Psoas muscle (tissue), 7 donors: ENCODE measurements at regions not wholly inside any gene's neighbourhood (a gene's known extent, or its start where the extent isn't known, plus 50 kb on each side); places are given as distances from the start of the nearest gene placed in this dataset.

ENCODE experiments used
- ATAC-seq, 4 donors: fragments of 200-7000 bp; cut with Tn5 transposase; one replicate each; pipeline ENCODE4 v1.9.1; 2020; ENCODE audit warnings: moderate library complexity in 3 of 4, mild to moderate bottlenecking in 2 of 4
- DNase-seq, 2 donors: peaks; one replicate each; pipeline ENCODE4 v3.0.0-alpha.2; 2020
- H3K27ac ChIP-seq: fragments of 200-600 bp; one replicate; pipeline ENCODE4 v1.8.0; 2022
- H3K27me3 ChIP-seq, 3 donors: fragments of 200-600 bp in 1 of 3; one replicate each; pipeline versions ENCODE4 v1.6.1 to v1.8.0; 2013 to 2022; ENCODE audit warnings: low read length in 2 of 3, mild to moderate bottlenecking in 2 of 3, moderate library complexity in 1 of 3; ENCODE audit not compliant: insufficient read depth in 3 of 3
- H3K36me3 ChIP-seq, 2 donors: fragments of 200-600 bp in 1 of 2; one replicate each; pipeline versions ENCODE4 v1.6.1 to v1.8.0; 2013 to 2022; ENCODE audit warnings: low read depth in 1 of 2, mild to moderate bottlenecking in 1 of 2, moderate library complexity in 1 of 2; ENCODE audit not compliant: insufficient read depth in 1 of 2
- H3K4me1 ChIP-seq: fragments of 200-600 bp; one replicate; pipeline ENCODE4 v1.8.0; 2022
- H3K4me3 ChIP-seq: fragments of 200-600 bp; one replicate; pipeline ENCODE4 v1.8.0; 2022; ENCODE audit warnings: mild to moderate bottlenecking
- H3K9me3 ChIP-seq: fragments of 200-600 bp; one replicate; pipeline ENCODE4 v1.8.0; 2022
- WGBS, 3 donors: extraction: QIAGEN DNeasy Blood & Tissue Kit; methylation state at CpG; one replicate each; pipeline versions ENCODE4 v1.1.6 to v1.1.7; 2013; 5-methylcytosine and 5-hydroxymethylcytosine counted together
- intact Hi-C, 2 donors: fragments of 100-400 bp; cut with DNase I; formaldehyde crosslinking; loops; one replicate each; pipeline versions ENCODE4 v1.11.0 to v1.14.2; 2022
- TF ChIP-seq, protein P1 (sequence below): fragments of 200-600 bp; IDR thresholded peaks from one replicate; pipeline ENCODE4 v1.8.0; 2022; ENCODE audit warnings: antibody characterized with exemption
- donor health status: healthy with polysubstance abuse.
- donor health status: DM: no; HTN: no; CAD: no; lungs with moderate emphysema.
- donor health status: Bipolar disorder and iron deficiency.
- donor health status: healthy.
- donor health status: DM: yes; HTN: yes; CAD: no.
- donor health status: DM: no; HTN: no; CAD: no.
- donor health status: DM: yes; HTN: yes; CAD: no.

DNA sequence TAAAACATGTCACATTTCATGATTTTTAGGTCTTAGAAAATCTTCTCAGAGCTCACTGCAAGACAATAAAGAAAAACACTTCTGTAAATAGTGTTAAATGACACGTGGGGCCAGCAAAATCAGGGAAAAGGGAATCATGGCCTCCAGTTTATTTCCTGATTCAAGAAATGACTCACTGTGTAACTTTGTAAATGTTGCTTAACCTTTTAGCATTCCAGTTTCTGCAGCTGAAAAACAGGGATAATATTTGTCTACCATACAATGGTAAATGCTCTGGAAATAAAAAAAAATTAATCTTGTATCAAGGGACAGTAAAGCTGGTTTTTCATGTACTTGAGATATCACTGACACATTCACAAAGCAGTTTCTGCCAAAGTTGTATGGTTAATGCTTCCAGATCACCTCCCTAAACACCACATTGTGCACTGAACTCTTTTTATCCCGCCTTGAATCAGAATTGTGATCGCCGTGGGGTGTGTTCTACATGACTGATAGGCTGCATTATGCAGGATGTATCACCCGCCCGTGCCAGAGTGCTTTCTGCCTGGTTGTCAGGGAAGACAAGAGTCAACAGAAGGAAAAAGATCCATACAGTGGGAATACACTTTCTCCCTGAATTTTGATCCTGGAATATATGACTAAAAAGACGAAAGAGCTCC lies 238.8 kb downstream of the IKZF2 start:
- Histone ChIP-seq H3K4me1 (no peaks in the 10 kb centered on the region), H3K27me3 (no peaks in the 10 kb centered on the region), H3K4me3 (no peak overlapping the region), H3K36me3 (no peaks in the 10 kb centered on the region), H3K9me3 (no peaks in the 10 kb centered on the region), H3K27ac (no peak overlapping the region)
- intact Hi-C loops, result no loop called here
- DNase-seq (no peak), ATAC-seq (no peak)
- WGBS, 3 donors, result 77 to 82% (median 78%) methylated on average over 7 of the region's 7 CpGs
- TF ChIP-seq, protein P1, sequence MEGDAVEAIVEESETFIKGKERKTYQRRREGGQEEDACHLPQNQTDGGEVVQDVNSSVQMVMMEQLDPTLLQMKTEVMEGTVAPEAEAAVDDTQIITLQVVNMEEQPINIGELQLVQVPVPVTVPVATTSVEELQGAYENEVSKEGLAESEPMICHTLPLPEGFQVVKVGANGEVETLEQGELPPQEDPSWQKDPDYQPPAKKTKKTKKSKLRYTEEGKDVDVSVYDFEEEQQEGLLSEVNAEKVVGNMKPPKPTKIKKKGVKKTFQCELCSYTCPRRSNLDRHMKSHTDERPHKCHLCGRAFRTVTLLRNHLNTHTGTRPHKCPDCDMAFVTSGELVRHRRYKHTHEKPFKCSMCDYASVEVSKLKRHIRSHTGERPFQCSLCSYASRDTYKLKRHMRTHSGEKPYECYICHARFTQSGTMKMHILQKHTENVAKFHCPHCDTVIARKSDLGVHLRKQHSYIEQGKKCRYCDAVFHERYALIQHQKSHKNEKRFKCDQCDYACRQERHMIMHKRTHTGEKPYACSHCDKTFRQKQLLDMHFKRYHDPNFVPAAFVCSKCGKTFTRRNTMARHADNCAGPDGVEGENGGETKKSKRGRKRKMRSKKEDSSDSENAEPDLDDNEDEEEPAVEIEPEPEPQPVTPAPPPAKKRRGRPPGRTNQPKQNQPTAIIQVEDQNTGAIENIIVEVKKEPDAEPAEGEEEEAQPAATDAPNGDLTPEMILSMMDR, result no peak

DNA sequence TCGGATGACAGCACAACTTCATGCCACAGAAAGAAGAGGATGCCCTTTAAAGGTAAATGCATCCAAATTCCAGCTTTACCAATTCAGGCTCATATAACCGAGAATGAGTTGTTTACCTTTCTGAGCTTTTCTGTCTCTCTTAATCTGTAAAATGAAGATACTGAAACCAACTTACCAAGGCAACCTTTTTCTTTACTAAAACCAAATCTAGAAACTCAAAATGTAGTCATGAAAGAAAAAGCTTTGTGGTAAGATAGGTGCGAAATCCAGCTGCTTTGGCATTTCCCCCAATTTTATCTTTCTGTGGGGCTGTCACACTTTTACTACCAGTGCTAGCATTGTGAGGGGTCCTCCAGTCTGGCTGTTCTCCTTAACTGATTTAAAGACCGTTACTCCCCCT lies 240.4 kb downstream of the IKZF2 start:
- Histone ChIP-seq H3K4me3 (no peak overlapping the region), H3K9me3 (no peaks in the 10 kb centered on the region), H3K27ac (no peak overlapping the region), H3K36me3 (no peaks in the 10 kb centered on the region), H3K4me1 (no peaks in the 10 kb centered on the region), H3K27me3 (no peaks in the 10 kb centered on the region)
- DNase-seq (no peak), ATAC-seq (no peak)
- TF ChIP-seq, protein P1, result no peak
- intact Hi-C loops, result no loop called here
- WGBS, 3 donors, result 74 to 83% (median 78%) methylated on average over 4 of the region's 4 CpGs

DNA sequence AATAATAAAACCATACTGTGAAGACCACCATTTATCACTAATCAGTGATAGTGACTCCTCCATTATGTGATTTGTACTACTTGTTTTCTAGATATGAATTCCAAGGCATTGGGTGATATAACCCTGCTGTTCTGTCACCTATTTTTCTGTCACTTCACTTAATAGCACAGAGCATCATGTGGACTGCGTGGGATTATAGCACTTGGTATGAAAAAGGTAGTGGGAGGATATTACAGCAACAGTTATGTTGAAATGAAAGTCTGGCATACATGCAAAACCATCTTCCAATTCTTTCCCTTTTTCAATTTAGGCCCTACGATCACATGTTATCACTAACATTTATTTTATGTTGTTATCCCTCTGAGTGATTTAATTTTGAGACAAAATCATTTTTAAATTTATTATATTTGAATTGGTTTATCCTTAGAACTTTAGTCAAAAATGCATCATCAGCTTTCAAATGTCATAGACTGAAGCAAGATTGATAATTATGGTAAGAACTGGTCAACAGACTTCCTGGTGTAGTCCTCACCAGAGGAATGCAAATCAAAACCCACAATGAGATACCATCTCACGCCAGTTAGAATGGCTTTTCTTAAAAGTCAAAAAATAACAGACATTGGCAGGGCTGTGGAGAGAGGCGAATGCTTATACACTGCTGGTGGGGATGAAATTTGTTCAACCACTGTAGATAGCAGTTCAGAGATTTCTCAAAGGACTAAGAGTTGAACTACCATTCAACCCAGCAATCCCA lies 242.6 kb downstream of the IKZF2 start:
- TF ChIP-seq, protein P1, result no peak
- WGBS, 3 donors, result 93 to 94% (median 94%) methylated on average over 4 of the region's 4 CpGs
- no peaks in the 10 kb centered on the region for H3K36me3 ChIP-seq
- H3K27ac ChIP-seq, result no peak overlapping the region
- H3K27me3 ChIP-seq, result no peaks in the 10 kb centered on the region
- H3K4me1 ChIP-seq, result no peaks in the 10 kb centered on the region
- H3K9me3 ChIP-seq, result no peaks in the 10 kb centered on the region
- no peak overlapping the region for H3K4me3 ChIP-seq
- intact Hi-C loops, result no loop called here
- no peak for DNase-seq
- ATAC-seq, result no peak

DNA sequence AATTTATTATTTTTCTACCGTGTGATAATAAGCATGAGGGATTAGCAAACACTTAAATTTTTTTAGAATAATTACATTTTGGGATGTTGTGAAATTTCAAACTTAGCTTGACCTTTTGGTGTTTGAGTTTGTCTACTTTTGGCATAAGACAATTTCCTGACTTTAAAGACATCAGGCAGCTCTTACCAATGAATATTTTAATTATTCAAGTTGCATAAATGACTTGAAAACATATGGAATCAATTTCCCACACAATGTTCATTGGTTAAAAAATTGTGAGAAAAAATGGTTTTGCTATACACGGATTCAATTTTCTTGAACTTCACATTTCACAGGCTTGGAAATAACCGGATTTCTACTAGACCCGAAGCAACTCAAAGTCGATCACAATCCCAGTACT lies 243.4 kb downstream of the IKZF2 start:
- Histone ChIP-seq H3K9me3 (no peaks in the 10 kb centered on the region), H3K4me3 (no peak overlapping the region), H3K4me1 (no peaks in the 10 kb centered on the region), H3K27ac (no peak overlapping the region), H3K27me3 (no peaks in the 10 kb centered on the region), H3K36me3 (no peaks in the 10 kb centered on the region)
- no peak for DNase-seq
- 76 to 83% (median 80%) methylated on average over 5 of the region's 5 CpGs for WGBS, 3 donors
- TF ChIP-seq, protein P1, result no peak
- ATAC-seq, result no peak
- intact Hi-C loops, result no loop called here
